Jurkat, Clone E6-1 (cell line): ENCODE measurements at regions not wholly inside any gene's neighbourhood (a gene's known extent, or its start where the extent isn't known, plus 50 kb on each side); places are given as distances from the start of the nearest gene placed in this dataset.

ENCODE experiments used
- DNase-seq: peaks from one replicate; pipeline ENCODE4 v3.0.0-alpha.2; 2011; ENCODE audit warnings: low read depth, low spot score
- H3K4me3 ChIP-seq: 2 replicates; pipeline ENCODE4 v1.5.1; 2011; ENCODE audit warnings: mild to moderate bottlenecking, low read length, control low read depth, moderate library complexity

DNA sequence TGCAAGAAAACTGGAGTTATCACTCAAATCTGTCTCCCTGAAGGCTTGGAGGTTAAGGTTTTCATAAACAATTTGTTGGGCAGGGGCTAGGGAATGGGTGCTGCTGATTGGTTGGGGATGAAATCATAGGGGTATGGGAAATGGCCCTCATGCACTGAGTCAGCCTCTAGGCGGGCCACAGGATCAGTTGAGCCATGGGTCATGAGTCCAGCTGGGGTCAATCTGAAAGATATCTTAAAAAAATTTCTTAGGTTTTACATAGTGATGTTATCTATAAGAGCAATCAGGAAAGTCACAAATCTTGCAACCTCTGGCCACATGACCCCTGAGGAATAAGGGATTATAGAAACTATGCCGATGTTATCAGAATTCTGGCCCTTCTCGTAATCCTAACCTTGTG, 491.7 kb downstream of the ZIC1 start:
- no peak for DNase-seq
- H3K4me3 ChIP-seq: no peak overlapping the region

DNA sequence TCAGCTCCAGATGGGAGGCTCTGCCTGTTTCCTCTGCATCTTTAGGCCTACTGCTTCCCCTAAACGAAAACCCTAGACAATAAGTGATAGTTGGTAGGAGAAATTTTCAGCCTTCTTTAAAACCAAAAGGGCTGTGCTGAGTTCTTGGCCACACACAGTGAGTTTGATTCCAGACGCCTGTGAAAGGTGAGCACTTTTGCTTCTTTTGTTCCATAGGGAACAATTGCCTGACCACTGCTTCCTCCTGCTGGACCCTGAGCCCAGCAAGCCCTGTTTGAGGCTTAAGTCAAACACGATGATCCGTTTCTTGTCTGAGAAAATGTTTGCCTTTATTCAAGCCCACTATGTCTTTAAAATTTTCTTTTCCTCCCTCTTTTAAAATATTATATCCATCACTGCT, 493.9 kb downstream of the ZIC1 start:
- no peak overlapping the region for H3K4me3 ChIP-seq
- no peak for DNase-seq

DNA sequence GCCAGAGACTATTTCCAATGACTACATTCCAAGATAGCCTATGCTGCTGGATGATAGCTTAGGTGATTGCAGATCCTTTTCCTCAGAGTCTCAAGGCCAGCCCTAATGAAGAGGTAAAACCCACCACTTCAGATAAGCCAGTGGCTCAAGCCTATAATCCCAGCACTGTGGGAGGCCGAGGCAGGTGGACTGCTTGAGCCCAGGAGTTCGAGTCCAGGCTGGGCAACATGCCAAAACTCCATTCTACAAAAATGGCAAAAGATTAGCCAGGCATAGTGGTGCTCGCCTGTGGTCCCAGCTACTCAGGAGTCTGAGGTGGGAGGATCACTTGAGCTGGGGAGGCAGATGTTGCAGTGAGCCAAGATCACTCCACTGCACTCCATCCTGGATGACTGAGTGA, 495.3 kb downstream of the ZIC1 start:
- no peak for DNase-seq
- no peak overlapping the region for H3K4me3 ChIP-seq

DNA sequence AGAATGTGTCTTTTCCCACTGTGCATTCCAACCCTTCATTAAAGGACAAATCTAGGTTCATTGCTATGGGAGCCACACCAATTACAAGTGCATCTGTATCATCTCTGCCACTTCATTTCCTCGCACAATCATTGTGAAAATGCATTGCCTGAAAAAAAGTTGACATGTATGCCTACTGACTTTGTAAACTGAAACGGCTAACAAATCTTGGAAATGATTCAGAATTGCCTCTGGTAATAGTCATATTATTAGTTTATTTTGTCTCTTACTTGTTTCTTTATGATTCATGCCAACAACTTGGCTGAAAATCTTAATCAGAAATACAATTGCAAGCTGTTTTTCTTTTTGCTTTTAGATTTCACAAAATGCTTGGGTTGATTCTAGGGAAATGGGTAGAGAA, 497.1 kb downstream of the ZIC1 start:
- DNase-seq: no peak
- no peak overlapping the region for H3K4me3 ChIP-seq

DNA sequence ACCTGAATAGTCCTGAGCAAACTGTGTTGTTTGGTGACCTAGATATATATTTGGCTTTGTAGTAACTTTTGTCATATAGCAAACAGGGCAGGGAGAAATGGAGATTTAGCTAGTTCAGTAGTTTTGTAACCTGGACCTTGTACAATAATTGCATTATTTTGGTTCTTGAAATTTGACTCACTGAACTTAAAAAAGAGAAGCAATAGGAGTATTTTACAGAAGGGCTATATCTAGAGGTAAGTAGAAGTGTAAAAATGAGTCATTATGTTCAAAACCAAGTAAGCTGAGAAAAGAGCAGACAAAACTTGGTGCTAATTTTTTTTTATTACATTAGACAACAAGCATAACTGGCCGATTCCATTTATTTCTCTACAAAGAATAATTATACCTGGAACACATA, 505.4 kb downstream of the ZIC1 start:
- H3K4me3 ChIP-seq: no peak overlapping the region
- DNase-seq: no peak

DNA sequence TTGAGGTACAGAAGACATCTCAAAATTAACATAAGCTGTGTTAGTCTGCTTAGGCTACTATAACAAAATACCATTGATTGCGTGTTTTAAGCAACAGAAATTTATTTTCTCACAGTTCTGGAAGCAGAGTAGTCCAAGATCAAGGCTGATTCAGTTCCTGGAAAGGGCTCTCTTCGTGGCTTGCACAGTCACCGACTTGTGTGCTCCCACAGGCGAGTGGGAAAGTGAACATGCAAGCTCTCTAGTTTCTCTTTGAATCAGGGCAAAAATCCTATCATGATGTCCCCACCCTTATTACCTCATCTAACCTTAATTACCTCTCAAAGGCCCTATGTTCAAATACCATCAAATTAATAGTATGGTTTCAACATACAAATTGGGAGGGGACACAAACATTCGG, 505.9 kb downstream of the ZIC1 start:
- no peak overlapping the region for H3K4me3 ChIP-seq
- no peak for DNase-seq

DNA sequence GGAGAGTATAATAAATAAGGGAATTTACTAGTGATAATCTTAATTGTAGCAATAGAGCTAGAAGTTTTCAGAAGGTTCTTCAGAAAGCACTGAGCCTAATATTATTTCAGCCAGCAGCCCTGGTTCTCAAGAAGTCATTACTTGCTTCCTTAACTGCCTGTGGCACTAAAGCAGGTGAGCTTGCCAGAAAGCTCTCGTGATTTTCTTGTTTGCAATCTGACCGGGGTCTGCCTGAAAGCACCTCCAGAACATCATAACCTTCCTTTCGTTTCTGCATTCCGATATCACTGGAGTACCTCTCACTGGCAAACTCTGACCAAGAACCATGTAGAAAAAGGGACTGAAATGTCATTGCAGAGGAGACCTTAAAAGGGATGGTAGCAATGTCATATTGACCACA, 510.3 kb downstream of the ZIC1 start:
- DNase-seq: no peak

DNA sequence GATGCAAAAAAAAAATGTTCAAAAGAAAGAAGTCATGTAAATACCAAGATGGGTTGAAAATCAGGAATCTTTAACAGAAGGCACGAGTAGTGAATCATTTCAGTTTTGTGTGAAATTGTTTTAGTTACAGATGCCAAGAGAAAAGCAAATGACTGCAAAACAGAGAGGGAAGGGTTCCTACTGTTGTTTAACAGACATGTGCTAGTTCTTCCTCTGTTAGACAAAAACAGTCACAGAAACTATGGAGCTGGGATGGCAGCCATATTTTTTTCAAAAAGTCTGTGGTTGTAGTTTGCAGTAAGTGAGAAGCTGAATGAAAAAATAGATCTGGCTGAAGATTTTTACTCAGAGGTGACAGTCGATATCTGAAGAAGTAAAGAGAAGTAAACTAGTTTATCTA, 511.9 kb downstream of the ZIC1 start:
- H3K4me3 ChIP-seq: no peak overlapping the region
- DNase-seq: no peak

More for the DNA sequence above, 510.3 kb downstream of the ZIC1 start:
- no peak overlapping the region for H3K4me3 ChIP-seq

DNA sequence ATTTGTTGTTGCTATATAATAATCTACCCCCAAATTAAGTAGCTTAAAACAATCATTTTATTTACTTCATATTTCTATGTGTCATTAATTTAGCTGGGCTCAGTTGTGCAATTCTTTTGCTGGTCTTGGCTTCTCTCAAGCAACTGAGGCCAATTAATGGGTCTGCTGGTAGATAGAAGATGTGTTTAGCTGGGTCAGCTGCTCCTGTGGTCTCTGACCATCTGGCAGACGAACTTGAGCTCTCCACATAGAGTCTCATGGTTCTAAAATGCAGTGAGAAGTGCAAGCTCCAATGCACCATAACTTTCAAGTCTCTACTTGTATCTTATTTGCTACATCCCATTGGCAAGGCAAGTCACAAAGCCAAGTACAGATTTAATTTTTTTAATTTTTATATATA, 515.6 kb downstream of the ZIC1 start:
- no peak for DNase-seq
- no peak overlapping the region for H3K4me3 ChIP-seq

DNA sequence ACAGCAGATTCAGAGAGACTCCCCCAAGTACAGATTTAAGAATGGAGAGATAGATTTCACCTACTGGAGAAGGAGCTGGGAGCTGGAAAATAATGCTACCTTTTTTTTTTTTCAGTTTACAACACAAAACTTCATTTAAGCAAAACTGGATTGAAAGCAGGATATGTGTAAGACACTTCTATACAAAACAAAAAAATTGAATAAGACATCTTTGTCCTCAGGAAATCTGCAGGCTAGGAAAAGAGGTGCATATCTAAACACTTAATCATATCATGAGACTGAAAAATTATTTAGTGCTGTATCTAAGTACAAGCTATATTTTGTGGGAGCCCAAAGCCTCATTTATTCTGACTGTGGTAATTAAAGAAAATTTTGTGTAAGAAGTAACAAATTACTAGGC, 516.1 kb downstream of the ZIC1 start:
- no peak for DNase-seq
- H3K4me3 ChIP-seq: no peak overlapping the region

DNA sequence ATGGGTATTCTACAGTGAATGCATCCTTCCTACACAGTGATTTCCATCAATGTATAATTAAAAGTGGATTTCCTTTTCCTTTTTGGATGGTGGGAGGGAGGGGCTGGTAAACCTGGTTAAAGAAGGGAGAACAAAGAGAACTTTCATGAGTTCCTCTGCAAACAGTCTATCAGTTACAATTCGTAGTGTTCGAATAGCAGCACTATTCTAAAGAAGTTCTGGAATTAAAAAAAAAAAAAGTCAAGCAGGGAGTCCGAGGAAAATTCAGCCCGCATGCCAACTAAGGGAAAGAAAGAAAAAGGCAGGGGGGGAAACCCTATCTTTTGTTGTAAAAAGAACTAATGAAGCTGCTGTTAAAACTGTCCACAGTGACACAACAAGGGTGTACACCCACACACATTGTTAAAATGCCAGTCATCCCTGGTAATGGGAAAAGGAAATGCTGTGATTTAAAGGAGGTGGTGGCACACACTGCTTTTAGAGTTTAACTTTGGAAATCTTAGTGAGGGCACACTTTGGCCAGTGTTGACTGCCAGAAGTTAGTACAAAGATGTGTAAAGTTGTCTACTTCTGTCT, 521.2 kb downstream of the ZIC1 start:
- DNase-seq: no peak
- H3K4me3 ChIP-seq: no peak overlapping the region

DNA sequence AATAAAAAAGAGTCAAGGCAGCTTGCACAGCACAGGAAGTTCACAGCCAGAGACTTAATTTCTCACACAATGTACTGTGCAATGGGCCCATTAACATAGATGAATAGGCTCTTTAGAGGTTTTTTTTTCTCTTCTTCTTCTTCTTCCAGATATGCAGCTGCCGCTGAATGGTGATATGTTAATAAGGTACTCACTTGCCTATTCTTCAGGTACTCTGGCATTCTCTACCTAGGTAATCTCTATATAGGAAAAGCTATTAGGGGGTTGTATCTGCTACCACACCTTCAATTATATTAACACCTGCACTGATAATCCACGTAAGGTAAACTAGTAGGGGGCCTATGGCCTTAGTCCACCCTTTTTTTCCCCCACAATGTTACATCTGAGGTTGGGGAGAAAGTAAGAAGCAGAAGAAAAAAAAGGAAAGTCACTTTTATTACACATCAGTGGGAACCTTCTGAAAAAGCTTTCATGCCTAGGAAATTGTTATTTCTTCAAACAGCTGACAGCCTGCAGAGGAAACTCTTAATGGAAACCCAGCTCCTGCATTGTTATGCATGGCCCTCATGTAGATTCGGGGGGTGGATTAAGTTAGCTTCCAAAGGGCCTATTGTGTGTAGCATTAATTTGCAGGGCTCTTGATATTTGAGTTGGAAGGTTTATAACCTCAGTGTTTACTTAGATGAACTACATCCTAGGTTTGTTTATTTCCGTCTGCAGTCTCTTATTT, 525.5 kb downstream of the ZIC1 start:
- no peak for DNase-seq
- H3K4me3 ChIP-seq: no peak overlapping the region

DNA sequence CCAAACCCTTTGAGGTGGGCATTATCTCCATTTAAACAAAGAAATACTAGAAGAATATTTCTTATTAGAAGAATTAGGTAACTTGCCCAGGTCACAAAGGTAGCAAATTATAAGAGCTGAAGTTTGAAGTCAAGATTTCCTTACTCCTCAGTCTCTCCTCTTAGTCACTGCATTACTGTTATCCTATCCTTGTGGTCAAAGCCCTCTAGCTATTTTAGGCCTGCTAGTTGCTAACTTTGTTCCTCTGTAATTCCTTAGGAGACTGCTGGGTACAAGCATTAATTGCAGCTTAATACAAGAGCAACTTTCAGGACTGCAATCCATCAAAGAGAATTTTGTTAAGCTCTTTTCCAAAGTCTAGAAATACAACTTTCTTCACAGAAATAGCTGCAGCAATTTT, 528.2 kb downstream of the ZIC1 start:
- no peak overlapping the region for H3K4me3 ChIP-seq
- DNase-seq: no peak

DNA sequence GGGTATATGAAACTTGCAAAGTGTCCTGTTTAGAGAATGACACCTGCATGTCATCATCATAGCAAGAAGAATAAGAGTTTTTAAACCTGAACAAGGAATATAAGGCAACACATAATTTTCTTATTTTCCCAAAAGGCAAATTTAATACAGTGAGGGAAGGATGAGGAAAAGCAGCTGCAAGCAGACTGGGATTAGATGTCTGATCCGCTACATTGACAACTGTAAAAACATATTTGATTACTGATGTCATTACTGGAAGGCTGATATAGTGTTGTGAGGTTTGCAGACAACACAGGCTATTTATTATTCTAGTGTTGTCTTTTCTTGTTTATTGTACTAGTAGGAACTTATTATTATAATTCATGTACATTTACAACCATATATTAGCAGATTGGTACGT, 528.7 kb downstream of the ZIC1 start:
- DNase-seq: no peak
- H3K4me3 ChIP-seq: no peak overlapping the region

DNA sequence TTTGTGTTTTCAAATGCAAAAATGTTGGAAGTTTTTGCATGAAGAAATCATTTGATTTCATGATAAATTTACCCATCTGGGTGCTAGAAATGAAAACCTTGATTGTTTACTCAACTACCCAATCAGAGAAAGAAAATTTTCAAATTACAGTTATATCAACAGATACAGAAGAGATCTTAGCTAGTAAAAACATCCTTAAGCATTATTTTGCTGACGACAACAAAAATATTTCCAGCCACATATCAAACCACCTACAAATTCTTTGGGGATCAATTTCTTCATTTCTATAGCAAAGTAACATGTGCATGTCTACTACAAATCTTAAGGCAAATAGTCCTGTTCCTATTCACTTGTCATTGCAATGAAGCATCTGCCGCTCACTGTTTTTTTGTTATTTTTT, 530.3 kb downstream of the ZIC1 start:
- no peak overlapping the region for H3K4me3 ChIP-seq
- DNase-seq: no peak

DNA sequence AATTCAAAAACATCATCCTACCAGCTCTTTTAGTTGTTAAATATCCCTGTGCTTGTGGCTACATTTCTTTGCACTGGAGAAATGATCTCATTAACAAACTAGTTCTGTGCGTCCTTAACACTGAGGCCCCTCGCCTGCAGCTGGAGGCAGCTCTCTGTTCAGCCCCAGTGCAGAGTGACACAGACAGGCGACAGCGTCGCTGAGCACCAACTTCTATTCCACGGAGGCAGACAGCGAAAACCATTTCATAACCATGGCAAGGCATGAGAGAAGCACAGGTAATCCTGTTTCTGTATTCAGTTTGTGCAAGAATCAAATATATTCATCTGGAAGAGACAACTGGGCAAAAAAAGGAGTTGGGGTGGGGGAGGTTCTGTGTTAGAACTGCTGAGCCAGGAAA, 530.7 kb downstream of the ZIC1 start:
- no peak overlapping the region for H3K4me3 ChIP-seq
- DNase-seq: no peak

DNA sequence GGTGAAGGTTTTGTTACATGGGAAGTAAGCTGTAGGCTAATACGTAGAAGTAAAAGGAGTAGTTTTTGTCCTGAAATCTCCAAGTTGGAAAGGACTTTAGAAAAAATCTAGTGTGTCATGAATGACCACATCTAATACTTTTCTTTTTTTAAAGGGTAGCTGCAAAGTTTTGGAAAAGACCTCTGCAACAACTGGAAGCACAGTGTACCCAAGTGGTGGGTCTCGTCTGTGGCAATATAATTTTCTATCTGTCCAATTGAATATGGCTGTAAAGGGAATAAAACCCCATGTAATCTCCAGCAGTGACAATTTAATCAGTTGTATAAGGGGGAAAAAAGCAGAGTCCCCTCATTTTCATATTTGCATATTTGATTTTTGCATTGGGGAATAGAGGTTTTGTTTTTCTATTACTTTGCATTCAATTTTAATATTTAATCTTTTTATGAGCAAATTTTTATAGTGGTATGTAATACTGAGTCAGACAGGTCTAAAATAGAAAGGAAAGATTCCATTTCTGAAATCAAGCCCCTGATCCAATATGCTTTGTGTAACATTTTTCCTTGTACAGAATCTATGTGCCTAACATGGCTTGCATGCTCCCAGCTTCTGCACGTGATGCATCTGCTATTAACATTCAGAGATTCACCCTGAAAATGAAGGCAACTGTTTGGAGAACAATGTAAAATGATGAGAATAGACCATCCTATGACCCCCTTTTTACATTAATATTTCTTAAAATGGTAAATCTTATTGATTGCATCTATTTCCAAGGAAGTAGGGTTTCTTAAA, 531.4 kb downstream of the ZIC1 start:
- no peak overlapping the region for H3K4me3 ChIP-seq
- DNase-seq: no peak

DNA sequence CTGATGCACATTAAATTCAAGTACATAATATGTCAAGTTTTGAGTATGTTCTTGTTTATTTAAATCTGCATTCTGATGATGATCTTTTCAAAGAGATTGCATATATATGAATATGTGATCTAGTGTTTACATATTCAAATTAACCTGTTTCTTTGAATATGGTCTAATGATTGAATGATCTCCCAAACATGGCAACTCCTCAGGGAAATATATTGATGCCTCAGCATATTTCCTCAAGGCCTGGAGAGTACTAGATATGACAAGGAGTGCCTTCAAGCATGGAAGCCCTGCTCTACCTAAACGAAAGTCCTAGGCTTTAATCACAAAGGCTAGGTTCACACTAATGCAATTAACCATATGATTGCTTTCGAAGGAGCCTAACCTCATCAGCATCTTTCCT, 532.8 kb downstream of the ZIC1 start:
- H3K4me3 ChIP-seq: no peak overlapping the region
- no peak for DNase-seq

DNA sequence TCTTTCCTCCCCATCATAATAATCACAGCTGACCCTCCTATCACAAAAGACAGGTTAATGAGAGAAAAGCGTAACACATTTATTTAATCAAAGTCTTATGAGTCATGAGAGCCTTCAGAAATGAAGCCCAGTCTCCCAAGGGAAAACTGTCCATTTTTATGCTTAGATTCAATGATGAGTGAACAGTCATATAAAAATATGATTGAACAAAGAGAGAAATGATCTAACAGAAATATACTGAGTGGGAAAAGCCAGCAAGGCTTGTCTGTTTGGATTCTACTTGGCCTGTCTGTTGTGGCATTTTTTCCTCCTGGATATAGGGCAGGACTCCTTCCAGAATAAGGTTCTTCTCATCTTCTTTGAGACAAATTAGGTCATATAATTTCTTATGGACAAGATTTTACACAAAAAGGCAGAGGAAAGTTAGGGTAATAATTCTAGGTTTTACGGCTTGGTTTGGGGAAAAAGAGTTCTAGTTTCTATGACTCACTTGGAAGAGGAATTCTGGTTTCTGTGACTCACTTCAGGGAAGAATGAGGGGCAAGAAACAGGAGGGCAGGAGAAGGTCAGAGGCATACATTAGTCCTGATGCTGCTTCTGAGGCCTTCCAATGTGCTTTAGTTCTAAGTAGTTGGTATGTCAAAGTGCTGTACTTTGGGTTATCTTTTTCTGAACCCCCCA, 534.2 kb downstream of the ZIC1 start:
- no peak for DNase-seq
- H3K4me3 ChIP-seq: no peak overlapping the region

DNA sequence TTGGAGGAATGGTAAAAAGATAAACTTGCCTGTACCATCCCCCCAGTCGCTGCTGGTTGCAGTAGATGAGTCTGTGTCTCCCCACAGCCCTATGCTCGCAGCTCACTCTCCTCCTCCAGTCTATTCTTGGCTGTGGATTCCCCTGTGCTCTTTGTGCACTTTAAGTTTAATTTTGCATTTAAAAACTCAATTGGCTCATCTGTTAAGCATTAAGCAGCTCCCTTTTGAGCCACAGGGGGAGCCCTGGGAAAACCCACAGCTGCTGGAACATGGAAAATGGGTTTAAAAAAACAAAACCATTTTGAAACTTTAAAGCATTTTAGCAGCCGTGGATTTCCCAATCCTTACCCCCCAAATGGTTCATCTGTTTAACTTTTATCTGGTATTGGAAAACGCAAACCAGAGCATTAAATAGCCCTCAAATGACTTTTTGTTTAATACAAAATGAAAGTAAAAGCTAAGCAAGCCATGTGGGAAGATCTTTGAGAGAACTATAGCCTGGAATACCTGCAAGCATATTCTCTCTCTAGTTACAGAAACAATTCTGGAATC, 536.9 kb downstream of the ZIC1 start:
- peak; percentile 12 for DNase-seq
- peak overlapping the region; percentile 23 for H3K4me3 ChIP-seq
